HepG2 (cell line): ENCODE measurements at regions not wholly inside any gene's neighbourhood (a gene's known extent, or its start where the extent isn't known, plus 50 kb on each side); places are given as distances from the start of the nearest gene placed in this dataset.

Source experiments
- ISX ChIP-seq: sonication (generic); formaldehyde crosslinking; conservative IDR thresholded peaks from 2 replicates; pipeline ENCODE4 v1.5.0; 2020; ENCODE audit warnings: missing genetic modification reagents
- MXD4 ChIP-seq: IDR thresholded peaks from 2 replicates; pipeline ENCODE4 v1.6.1; 2016; ENCODE audit warnings: mild to moderate bottlenecking, missing biosample characterization, missing genetic modification reagents
- RBAK ChIP-seq: sonication (generic); formaldehyde crosslinking; IDR thresholded peaks from 2 replicates; pipeline ENCODE4 v1.5.1; 2020; ENCODE audit warnings: mild to moderate bottlenecking, missing genetic modification reagents
- SMYD3 ChIP-seq: sonication (generic); formaldehyde crosslinking; IDR thresholded peaks from 2 replicates; pipeline ENCODE4 v1.8.1; 2023; ENCODE audit warnings: mild to moderate bottlenecking, missing genetic modification reagents
- ZNF264 ChIP-seq: sonication (generic); formaldehyde crosslinking; IDR thresholded peaks from 2 replicates; pipeline ENCODE4 v1.4.0; 2020; ENCODE audit warnings: missing genetic modification reagents
- ZNF274 ChIP-seq: sonication (generic); formaldehyde crosslinking; IDR thresholded peaks from 2 replicates; pipeline ENCODE4 v1.5.1; 2020; ENCODE audit warnings: mild to moderate bottlenecking, missing genetic modification reagents
- ZNF382 ChIP-seq: sonication (generic); formaldehyde crosslinking; IDR thresholded peaks from 2 replicates; pipeline ENCODE4 v1.5.0; 2020; ENCODE audit warnings: missing genetic modification reagents, mild to moderate bottlenecking, borderline replicate concordance
- ZNF496 ChIP-seq: sonication (generic); formaldehyde crosslinking; IDR thresholded peaks from 2 replicates; pipeline ENCODE4 v1.8.1; 2023; ENCODE audit warnings: mild to moderate bottlenecking, moderate library complexity, missing genetic modification reagents; ENCODE audit not compliant: insufficient replicate concordance
- ZNF557 ChIP-seq: sonication (generic); formaldehyde crosslinking; IDR thresholded peaks from 2 replicates; pipeline ENCODE4 v1.4.0; 2020; ENCODE audit warnings: missing genetic modification reagents
- TF ChIP-seq, protein P1 (sequence below), 2 experiments: fragments of 450-650 bp in 1 of 2; sonication (generic) in 1 of 2; formaldehyde crosslinking in 1 of 2; IDR thresholded peaks; 2 replicates each; pipeline versions ENCODE4 v1.6.1 to v1.8.0; 2016 to 2022; ENCODE audit warnings: antibody characterized with exemption in 1 of 2, mild to moderate bottlenecking in 1 of 2, missing genetic modification reagents in 1 of 2
- TF ChIP-seq, protein P2 (sequence below): sonication (generic); formaldehyde crosslinking; IDR thresholded peaks from 2 replicates; pipeline ENCODE4 v1.8.1; 2023; ENCODE audit warnings: mild to moderate bottlenecking, missing genetic modification reagents
- TF ChIP-seq, protein P3 (sequence below): sonication (generic); formaldehyde crosslinking; IDR thresholded peaks from 2 replicates; pipeline ENCODE4 v1.8.0; 2023; ENCODE audit warnings: mild to moderate bottlenecking, missing genetic modification reagents
- TF ChIP-seq, protein P4 (sequence below): sonication (generic); formaldehyde crosslinking; IDR thresholded peaks from 2 replicates; pipeline ENCODE4 v1.5.1; 2020; ENCODE audit warnings: mild to moderate bottlenecking, missing genetic modification reagents

DNA sequence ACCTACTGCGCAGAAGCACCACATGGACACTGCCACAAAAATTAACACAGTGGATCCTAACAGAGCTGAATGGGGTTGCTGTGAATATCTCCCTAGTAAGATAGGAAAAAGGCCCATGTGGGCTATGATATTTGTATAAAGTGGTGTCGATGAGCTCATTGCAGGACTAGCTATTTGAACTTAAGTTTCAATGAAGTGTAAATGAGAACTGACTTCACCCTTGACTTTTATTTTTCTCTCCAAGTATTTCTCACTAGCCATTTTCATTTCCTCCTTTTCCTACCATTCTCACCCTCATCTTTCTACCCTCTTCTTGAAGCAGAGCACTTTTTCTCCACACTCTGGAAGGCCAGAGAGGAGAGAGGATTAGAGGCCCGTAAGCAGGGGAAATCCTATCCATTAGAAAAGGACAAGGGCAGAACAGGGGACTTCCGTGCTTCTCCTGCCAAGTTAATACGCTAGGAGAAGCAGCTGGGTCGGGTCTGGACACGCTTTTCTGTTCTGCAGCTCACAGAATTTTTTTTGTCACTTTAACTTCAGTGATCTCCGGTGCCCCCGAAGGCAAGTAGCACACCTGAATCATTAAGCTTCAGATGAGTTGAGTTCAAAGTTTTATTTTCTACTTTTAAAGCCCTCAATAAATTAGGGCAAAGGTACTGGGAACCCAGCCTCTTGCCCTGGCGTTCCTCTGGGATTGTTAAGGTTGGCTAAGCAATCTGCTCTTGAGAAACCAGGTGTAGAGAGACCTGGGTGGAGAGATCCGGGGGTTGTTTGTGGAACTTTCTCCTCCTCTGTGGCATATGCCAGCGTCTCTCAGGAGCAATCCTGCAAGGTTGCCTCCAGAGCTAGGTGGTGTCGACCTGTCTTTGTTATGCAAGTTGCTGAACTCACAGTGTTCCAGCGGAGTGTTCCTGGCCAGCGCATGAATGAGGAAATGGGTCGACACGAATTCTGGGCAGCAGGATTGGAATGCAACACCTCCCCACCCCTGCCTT lies 56.2 kb upstream of the ARID1B start (continued):
- TF ChIP-seq, protein P1, sequence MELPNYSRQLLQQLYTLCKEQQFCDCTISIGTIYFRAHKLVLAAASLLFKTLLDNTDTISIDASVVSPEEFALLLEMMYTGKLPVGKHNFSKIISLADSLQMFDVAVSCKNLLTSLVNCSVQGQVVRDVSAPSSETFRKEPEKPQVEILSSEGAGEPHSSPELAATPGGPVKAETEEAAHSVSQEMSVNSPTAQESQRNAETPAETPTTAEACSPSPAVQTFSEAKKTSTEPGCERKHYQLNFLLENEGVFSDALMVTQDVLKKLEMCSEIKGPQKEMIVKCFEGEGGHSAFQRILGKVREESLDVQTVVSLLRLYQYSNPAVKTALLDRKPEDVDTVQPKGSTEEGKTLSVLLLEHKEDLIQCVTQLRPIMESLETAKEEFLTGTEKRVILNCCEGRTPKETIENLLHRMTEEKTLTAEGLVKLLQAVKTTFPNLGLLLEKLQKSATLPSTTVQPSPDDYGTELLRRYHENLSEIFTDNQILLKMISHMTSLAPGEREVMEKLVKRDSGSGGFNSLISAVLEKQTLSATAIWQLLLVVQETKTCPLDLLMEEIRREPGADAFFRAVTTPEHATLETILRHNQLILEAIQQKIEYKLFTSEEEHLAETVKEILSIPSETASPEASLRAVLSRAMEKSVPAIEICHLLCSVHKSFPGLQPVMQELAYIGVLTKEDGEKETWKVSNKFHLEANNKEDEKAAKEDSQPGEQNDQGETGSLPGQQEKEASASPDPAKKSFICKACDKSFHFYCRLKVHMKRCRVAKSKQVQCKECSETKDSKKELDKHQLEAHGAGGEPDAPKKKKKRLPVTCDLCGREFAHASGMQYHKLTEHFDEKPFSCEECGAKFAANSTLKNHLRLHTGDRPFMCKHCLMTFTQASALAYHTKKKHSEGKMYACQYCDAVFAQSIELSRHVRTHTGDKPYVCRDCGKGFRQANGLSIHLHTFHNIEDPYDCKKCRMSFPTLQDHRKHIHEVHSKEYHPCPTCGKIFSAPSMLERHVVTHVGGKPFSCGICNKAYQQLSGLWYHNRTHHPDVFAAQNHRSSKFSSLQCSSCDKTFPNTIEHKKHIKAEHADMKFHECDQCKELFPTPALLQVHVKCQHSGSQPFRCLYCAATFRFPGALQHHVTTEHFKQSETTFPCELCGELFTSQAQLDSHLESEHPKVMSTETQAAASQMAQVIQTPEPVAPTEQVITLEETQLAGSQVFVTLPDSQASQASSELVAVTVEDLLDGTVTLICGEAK (IDR thresholded peaks at IDR 0.05): no peak
- TF ChIP-seq, protein P1 (CRISPR knock-in tag; IDR thresholded peaks at IDR 0.05): no peak
- TF ChIP-seq ZNF274 (CRISPR knock-in tag) (no peak), ZNF496 (no peak), MXD4 (CRISPR knock-in tag) (no peak), ZNF264 (CRISPR knock-in tag) (no peak), SMYD3 (CRISPR knock-in tag) (no peak), ZNF557 (CRISPR knock-in tag) (no peak), RBAK (CRISPR knock-in tag) (no peak), ZNF382 (CRISPR knock-in tag) (no peak), ISX (no peak)
- TF ChIP-seq, protein P2, sequence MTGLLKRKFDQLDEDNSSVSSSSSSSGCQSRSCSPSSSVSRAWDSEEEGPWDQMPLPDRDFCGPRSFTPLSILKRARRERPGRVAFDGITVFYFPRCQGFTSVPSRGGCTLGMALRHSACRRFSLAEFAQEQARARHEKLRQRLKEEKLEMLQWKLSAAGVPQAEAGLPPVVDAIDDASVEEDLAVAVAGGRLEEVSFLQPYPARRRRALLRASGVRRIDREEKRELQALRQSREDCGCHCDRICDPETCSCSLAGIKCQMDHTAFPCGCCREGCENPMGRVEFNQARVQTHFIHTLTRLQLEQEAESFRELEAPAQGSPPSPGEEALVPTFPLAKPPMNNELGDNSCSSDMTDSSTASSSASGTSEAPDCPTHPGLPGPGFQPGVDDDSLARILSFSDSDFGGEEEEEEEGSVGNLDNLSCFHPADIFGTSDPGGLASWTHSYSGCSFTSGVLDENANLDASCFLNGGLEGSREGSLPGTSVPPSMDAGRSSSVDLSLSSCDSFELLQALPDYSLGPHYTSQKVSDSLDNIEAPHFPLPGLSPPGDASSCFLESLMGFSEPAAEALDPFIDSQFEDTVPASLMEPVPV (CRISPR knock-in tag): no peak
- TF ChIP-seq, protein P3, sequence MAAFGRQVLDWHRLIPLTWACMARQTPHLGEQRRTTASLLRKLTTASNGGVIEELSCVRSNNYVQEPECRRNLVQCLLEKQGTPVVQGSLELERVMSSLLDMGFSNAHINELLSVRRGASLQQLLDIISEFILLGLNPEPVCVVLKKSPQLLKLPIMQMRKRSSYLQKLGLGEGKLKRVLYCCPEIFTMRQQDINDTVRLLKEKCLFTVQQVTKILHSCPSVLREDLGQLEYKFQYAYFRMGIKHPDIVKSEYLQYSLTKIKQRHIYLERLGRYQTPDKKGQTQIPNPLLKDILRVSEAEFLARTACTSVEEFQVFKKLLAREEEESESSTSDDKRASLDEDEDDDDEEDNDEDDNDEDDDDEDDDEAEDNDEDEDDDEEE (CRISPR knock-in tag): 0 out of 2 replicates have a peak, but pooled peaks have one; percentile 38
- TF ChIP-seq, protein P4, sequence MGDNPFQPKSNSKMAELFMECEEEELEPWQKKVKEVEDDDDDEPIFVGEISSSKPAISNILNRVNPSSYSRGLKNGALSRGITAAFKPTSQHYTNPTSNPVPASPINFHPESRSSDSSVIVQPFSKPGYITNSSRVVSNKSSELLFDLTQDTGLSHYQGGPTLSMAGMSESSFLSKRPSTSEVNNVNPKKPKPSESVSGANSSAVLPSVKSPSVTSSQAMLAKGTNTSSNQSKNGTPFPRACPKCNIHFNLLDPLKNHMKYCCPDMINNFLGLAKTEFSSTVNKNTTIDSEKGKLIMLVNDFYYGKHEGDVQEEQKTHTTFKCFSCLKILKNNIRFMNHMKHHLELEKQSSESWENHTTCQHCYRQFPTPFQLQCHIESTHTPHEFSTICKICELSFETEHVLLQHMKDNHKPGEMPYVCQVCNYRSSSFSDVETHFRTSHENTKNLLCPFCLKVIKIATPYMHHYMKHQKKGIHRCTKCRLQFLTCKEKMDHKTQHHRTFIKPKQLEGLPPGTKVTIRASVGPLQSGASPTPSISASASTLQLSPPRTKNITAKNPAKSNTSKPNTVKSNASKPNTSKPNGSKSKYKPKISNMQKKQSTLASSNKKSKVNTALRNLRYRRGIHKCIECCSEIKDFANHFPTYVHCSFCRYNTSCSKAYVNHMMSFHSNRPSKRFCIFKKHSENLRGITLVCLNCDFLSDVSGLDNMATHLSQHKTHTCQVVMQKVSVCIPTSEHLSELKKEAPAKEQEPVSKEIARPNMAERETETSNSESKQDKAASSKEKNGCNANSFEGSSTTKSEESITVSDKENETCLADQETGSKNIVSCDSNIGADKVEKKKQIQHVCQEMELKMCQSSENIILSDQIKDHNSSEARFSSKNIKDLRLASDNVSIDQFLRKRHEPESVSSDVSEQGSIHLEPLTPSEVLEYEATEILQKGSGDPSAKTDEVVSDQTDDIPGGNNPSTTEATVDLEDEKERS (CRISPR knock-in tag): no peak
